ENCODE measurements at regions not wholly inside any gene's neighbourhood (a gene's known extent, or its start where the extent isn't known, plus 50 kb on each side); places are given as distances from the start of the nearest gene placed in this dataset.

GRCh38 chr5:118548761-118549720 is 439.3 kb downstream of the DTWD2 start:
- TF ChIP-seq POLR2A (IDR thresholded peaks at IDR 0.05; ENCODE audit: low read depth, low read length) (no peak), TAF1 (IDR thresholded peaks at IDR 0.05; ENCODE audit: borderline replicate concordance, low read depth, low read length) (no peak), POLR2AphosphoS5 (IDR thresholded peaks at IDR 0.05; ENCODE audit: low read depth, low read length) (no peak)

All from GM12892 (cell line).